Hepatocyte (in vitro differentiated cells): ENCODE measurements at regions not wholly inside any gene's neighbourhood (a gene's known extent, or its start where the extent isn't known, plus 50 kb on each side); places are given as distances from the start of the nearest gene placed in this dataset.

Experiments used
- DNase-seq: peaks from one replicate; pipeline ENCODE4 v3.0.0-alpha.2; 2016; ENCODE audit warnings: low spot score
- H2AFZ ChIP-seq: fragments of 200-600 bp; sonication (generic); 2 replicates; pipeline ENCODE4 v1.6.0; 2016; ENCODE audit warnings: antibody characterized with exemption, mild to moderate bottlenecking
- H3K27ac ChIP-seq: fragments of 200-600 bp; sonication (generic); 2 replicates; pipeline ENCODE4 v1.5.1; 2016; ENCODE audit warnings: mild to moderate bottlenecking
- H3K27me3 ChIP-seq: fragments of 200-600 bp; sonication (generic); 2 replicates; pipeline ENCODE4 v1.6.1; 2016
- H3K36me3 ChIP-seq: fragments of 200-600 bp; sonication (generic); replicated peaks from 2 replicates; pipeline ENCODE4 v1.5.1; 2016; ENCODE audit warnings: low read depth; ENCODE audit not compliant: insufficient read depth
- H3K4me1 ChIP-seq: fragments of 200-600 bp; sonication (generic); 2 replicates; pipeline ENCODE4 v1.5.1; 2016; ENCODE audit warnings: mild to moderate bottlenecking, moderate library complexity; ENCODE audit not compliant: insufficient read depth
- H3K4me2 ChIP-seq: fragments of 200-600 bp; sonication (generic); 2 replicates; pipeline ENCODE4 v1.6.0; 2016
- H3K4me3 ChIP-seq: fragments of 200-600 bp; sonication (generic); 2 replicates; pipeline ENCODE4 v1.5.1; 2016; ENCODE audit warnings: mild to moderate bottlenecking
- H3K79me2 ChIP-seq: fragments of 200-600 bp; sonication (generic); 2 replicates; pipeline ENCODE4 v1.6.0; 2017; ENCODE audit warnings: mild to moderate bottlenecking
- H3K9me2 ChIP-seq: fragments of 200-600 bp; sonication (generic); replicated peaks from 2 replicates; pipeline ENCODE4 v1.6.0; 2017; ENCODE audit warnings: mild to moderate bottlenecking; ENCODE audit not compliant: insufficient read depth
- H3K9me3 ChIP-seq: fragments of 200-600 bp; sonication (generic); 2 replicates; pipeline ENCODE4 v1.5.1; 2016; ENCODE audit warnings: low read depth, mild to moderate bottlenecking
- H4K20me1 ChIP-seq: fragments of 200-600 bp; sonication (generic); 2 replicates; pipeline ENCODE4 v1.6.0; 2016; ENCODE audit warnings: mild to moderate bottlenecking; ENCODE audit not compliant: insufficient read depth, poor library complexity, severe bottlenecking
- CTCF ChIP-seq: fragments of 200-600 bp; sonication (generic); IDR thresholded peaks from 2 replicates; pipeline ENCODE4 v1.5.1; 2016; ENCODE audit warnings: antibody characterized with exemption, mild to moderate bottlenecking; ENCODE audit not compliant: poor library complexity
- EZH2 ChIP-seq: fragments of 200-600 bp; sonication (generic); IDR thresholded peaks from 2 replicates; pipeline ENCODE4 v1.6.1; 2016; ENCODE audit warnings: antibody characterized with exemption, mild to moderate bottlenecking, borderline replicate concordance
- EZH2phosphoT487 ChIP-seq: fragments of 200-600 bp; sonication (generic); IDR thresholded peaks from one replicate; pipeline ENCODE4 v1.6.1; 2018; ENCODE audit warnings: antibody characterized with exemption, mild to moderate bottlenecking, low read depth, moderate library complexity; ENCODE audit not compliant: unreplicated experiment, severe bottlenecking
- WGBS: methylation state at CpG from one replicate; pipeline ENCODE4 v1.1.6; 2016; ENCODE audit warnings: low lambda C conversion rate; ENCODE audit errors: missing lambda C conversion rate; 5-methylcytosine and 5-hydroxymethylcytosine counted together

- TF ChIP-seq CTCF, result no peak
- no peak for TF ChIP-seq EZH2
- TF ChIP-seq EZH2phosphoT487, result no peak
- no peaks in the 10 kb centered on the region for H3K79me2 ChIP-seq
- no peak overlapping the region for H3K4me3 ChIP-seq
- no peaks in the 10 kb centered on the region for H3K9me3 ChIP-seq
- peaks cover 4% of the 10 kb centered on the region for H3K27me3 ChIP-seq
- 92% methylated on average over 9 of the region's 9 CpGs for WGBS
- no peaks in the 10 kb centered on the region for H4K20me1 ChIP-seq
- DNase-seq, result no peak
- no peak overlapping the region for H3K4me2 ChIP-seq
- no peak overlapping the region for H2AFZ ChIP-seq
- H3K36me3 ChIP-seq, result no peaks in the 10 kb centered on the region
- peak overlapping the region; percentile 1 for H3K27ac ChIP-seq
- H3K9me2 ChIP-seq, result no peaks in the 10 kb centered on the region
- H3K4me1 ChIP-seq, result peaks cover 4% of the 10 kb centered on the region
These were observed 177.0 kb downstream of the IRF8 start for GRCh38 chr16:86075839-86076440.

- no peaks in the 10 kb centered on the region for H3K9me2 ChIP-seq
- 100% methylated on average over 5 of the region's 5 CpGs for WGBS
- no peaks in the 10 kb centered on the region for H3K9me3 ChIP-seq
- no peak overlapping the region for H3K4me3 ChIP-seq
- no peak for TF ChIP-seq EZH2
- no peak for TF ChIP-seq EZH2phosphoT487
- no peak for TF ChIP-seq CTCF
- H3K4me2 ChIP-seq, result no peak overlapping the region
- H3K27ac ChIP-seq, result no peak overlapping the region
- H3K36me3 ChIP-seq, result no peaks in the 10 kb centered on the region
- no peak overlapping the region for H2AFZ ChIP-seq
- peaks cover 4% of the 10 kb centered on the region for H3K27me3 ChIP-seq
- peaks cover 4% of the 10 kb centered on the region for H3K4me1 ChIP-seq
- DNase-seq, result no peak
- H4K20me1 ChIP-seq, result no peaks in the 10 kb centered on the region
- H3K79me2 ChIP-seq, result no peaks in the 10 kb centered on the region
These were observed 177.6 kb downstream of the IRF8 start for GRCh38 chr16:86076606-86077005.

GRCh38 chr16:86077243-86077940 is 178.4 kb downstream of the IRF8 start:
- peaks cover 4% of the 10 kb centered on the region for H3K27me3 ChIP-seq
- H2AFZ ChIP-seq, result no peak overlapping the region
- H3K4me2 ChIP-seq, result no peak overlapping the region
- DNase-seq, result no peak
- no peak for TF ChIP-seq EZH2phosphoT487
- no peak for TF ChIP-seq CTCF
- TF ChIP-seq EZH2, result no peak
- whole genome bisulfite sequencing, result 93% methylated on average over 17 of the region's 17 CpGs
- no peaks in the 10 kb centered on the region for H4K20me1 ChIP-seq
- no peak overlapping the region for H3K4me3 ChIP-seq
- H3K79me2 ChIP-seq, result no peaks in the 10 kb centered on the region
- H3K27ac ChIP-seq, result no peak overlapping the region
- H3K4me1 ChIP-seq, result peaks cover 4% of the 10 kb centered on the region
- H3K9me2 ChIP-seq, result no peaks in the 10 kb centered on the region
- H3K9me3 ChIP-seq, result no peaks in the 10 kb centered on the region
- no peaks in the 10 kb centered on the region for H3K36me3 ChIP-seq
